ENCODE measurements at regions not wholly inside any gene's neighbourhood (a gene's known extent, or its start where the extent isn't known, plus 50 kb on each side); places are given as distances from the start of the nearest gene placed in this dataset.

- ChIA-PET CTCF (no interaction called here), POLR2A (no interaction called here)
- no peaks in the 10 kb centered on the region for H3K4me1 ChIP-seq (ENCODE audit: control insufficient read depth, insufficient read depth, low read length)
- H3K27ac ChIP-seq (ENCODE audit: extremely low read depth, low read depth, low read length) = no peak overlapping the region
- no peaks in the 10 kb centered on the region for H3K9me3 ChIP-seq (ENCODE audit: control insufficient read depth, insufficient read depth, low read depth, low read length)
- no peak overlapping the region for H3K4me3 ChIP-seq (ENCODE audit: low read depth, low read length)
- TF ChIP-seq ZNF335 (tag by site-specific recombination; conservative IDR thresholded peaks at IDR 0.05) = no peak
- TF ChIP-seq ZNF510 (tag by site-specific recombination; IDR thresholded peaks at IDR 0.05; ENCODE audit: insufficient replicate concordance) = no peak
- no peak for TF ChIP-seq KLF1 (tag by site-specific recombination; IDR thresholded peaks at IDR 0.05)
- no peak for TF ChIP-seq AEBP2 (tag by site-specific recombination; IDR thresholded peaks at IDR 0.05; ENCODE audit: borderline replicate concordance)
- no peak for TF ChIP-seq ZNF404 (tag by site-specific recombination; IDR thresholded peaks at IDR 0.05)
- no peak for TF ChIP-seq ZNF391 (tag by site-specific recombination; IDR thresholded peaks at IDR 0.05; ENCODE audit: borderline replicate concordance, low read depth)
- TF ChIP-seq ZNF692 (tag by site-specific recombination; IDR thresholded peaks at IDR 0.05) = no peak
- TF ChIP-seq, protein P1, sequence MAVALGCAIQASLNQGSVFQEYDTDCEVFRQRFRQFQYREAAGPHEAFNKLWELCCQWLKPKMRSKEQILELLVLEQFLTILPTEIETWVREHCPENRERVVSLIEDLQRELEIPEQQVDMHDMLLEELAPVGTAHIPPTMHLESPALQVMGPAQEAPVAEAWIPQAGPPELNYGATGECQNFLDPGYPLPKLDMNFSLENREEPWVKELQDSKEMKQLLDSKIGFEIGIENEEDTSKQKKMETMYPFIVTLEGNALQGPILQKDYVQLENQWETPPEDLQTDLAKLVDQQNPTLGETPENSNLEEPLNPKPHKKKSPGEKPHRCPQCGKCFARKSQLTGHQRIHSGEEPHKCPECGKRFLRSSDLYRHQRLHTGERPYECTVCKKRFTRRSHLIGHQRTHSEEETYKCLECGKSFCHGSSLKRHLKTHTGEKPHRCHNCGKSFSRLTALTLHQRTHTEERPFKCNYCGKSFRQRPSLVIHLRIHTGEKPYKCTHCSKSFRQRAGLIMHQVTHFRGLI (tag by site-specific recombination; IDR thresholded peaks at IDR 0.05) = no peak
- no peak for TF ChIP-seq ZNF830 (tag by site-specific recombination; IDR thresholded peaks at IDR 0.05; ENCODE audit: low read depth)
- TF ChIP-seq ZNF48 (tag by site-specific recombination; IDR thresholded peaks at IDR 0.05) = no peak
- no peak for TF ChIP-seq PBX3 (CRISPR knock-in tag; IDR thresholded peaks at IDR 0.05)
- H3K36me3 ChIP-seq (ENCODE audit: control insufficient read depth in 2 of 2, insufficient read depth in 1 of 2, low read length in 2 of 2) = no peaks in the 10 kb centered on the region
These were observed 410.9 kb upstream of the B3GAT1 start for GRCh38 chr11:134822897-134823296.

DNA sequence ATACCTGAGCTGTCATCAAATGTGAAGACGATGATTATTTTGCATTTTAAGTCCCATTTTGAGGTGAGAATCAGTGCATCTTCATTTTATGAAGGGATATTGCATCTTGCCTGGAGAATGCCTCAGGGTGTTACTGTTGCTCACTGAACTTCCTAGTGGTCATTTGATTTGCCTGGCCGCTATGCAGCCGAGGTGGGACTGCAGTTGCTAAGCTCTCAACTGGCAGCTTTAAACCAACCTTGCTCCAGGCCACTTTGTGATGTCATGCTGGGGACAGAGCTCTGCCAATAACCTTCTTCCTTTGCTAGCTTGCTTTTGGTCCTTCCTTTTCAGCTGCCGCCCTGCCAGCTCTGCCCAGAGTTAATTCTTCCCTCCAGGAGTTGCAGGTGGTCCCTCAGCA lies 409.4 kb upstream of the B3GAT1 start:
- no peak overlapping the region for H3K27ac ChIP-seq (ENCODE audit: extremely low read depth, low read depth, low read length)
- H3K36me3 ChIP-seq (ENCODE audit: control insufficient read depth in 2 of 2, insufficient read depth in 1 of 2, low read length in 2 of 2) = no peaks in the 10 kb centered on the region
- ChIA-PET CTCF (interaction anchor here (0.7 to 1.2 kb wide), 2 partner anchors 15 to 254 kb away, joined by 3 to 4 read pairs; no protein-coding TSS in a partner anchor), POLR2A (no interaction called here)
- H3K4me3 ChIP-seq (ENCODE audit: low read depth, low read length) = no peak overlapping the region
- no peaks in the 10 kb centered on the region for H3K4me1 ChIP-seq (ENCODE audit: control insufficient read depth, insufficient read depth, low read length)
- TF ChIP-seq ZNF548 (tag by site-specific recombination; IDR thresholded peaks at IDR 0.05) = no peak
- TF ChIP-seq ZNF223 (tag by site-specific recombination; IDR thresholded peaks at IDR 0.05) = no peak
- no peak for TF ChIP-seq ZNF677 (tag by site-specific recombination; IDR thresholded peaks at IDR 0.05)
- H3K9me3 ChIP-seq (ENCODE audit: control insufficient read depth, insufficient read depth, low read depth, low read length) = no peaks in the 10 kb centered on the region

DNA sequence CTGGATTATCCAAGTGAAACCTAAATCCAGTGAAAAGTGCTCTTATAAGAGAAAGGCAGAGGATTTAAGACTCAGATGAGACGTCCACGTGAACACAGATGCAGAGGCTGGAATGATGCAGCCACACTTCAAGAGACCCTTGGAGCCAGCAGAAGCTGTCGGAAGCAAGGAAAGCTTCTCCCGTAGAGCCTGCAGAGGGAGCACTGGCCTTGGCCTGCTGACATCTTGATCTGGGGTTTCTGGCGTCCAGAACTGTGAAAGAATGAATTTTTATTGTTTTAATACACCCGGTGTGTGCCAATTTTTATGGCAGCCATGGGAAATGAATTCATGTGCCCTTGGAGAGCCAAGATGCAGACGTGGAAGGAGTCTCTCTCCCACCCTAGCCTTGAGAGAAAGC lies 407.0 kb upstream of the B3GAT1 start:
- no peaks in the 10 kb centered on the region for H3K4me1 ChIP-seq (ENCODE audit: control insufficient read depth, insufficient read depth, low read length)
- H3K9me3 ChIP-seq (ENCODE audit: control insufficient read depth, insufficient read depth, low read depth, low read length) = no peaks in the 10 kb centered on the region
- no peak overlapping the region for H3K4me3 ChIP-seq (ENCODE audit: low read depth, low read length)
- H3K27ac ChIP-seq (ENCODE audit: extremely low read depth, low read depth, low read length) = no peak overlapping the region
- H3K36me3 ChIP-seq (ENCODE audit: control insufficient read depth in 2 of 2, insufficient read depth in 1 of 2, low read length in 2 of 2) = no peaks in the 10 kb centered on the region
- ChIA-PET POLR2A (no interaction called here), CTCF (interaction anchor here (0.6 to 0.8 kb wide), 3 partner anchors 8 to 943 kb away, joined by 3 to 4 read pairs (median 3); no protein-coding TSS in a partner anchor)
- TF ChIP-seq YY1 (tag by site-specific recombination; IDR thresholded peaks at IDR 0.05) (no peak), OVOL3 (tag by site-specific recombination; IDR thresholded peaks at IDR 0.05) (no peak), ZNF341 (tag by site-specific recombination; IDR thresholded peaks at IDR 0.05; ENCODE audit: low read depth) (no peak), ZNF354C (tag by site-specific recombination; IDR thresholded peaks at IDR 0.05; ENCODE audit: borderline replicate concordance, low read depth) (no peak), IKZF3 (tag by site-specific recombination; IDR thresholded peaks at IDR 0.05) (no peak), ZNF777 (tag by site-specific recombination; IDR thresholded peaks at IDR 0.05; ENCODE audit: borderline replicate concordance) (no peak)
- TF ChIP-seq, protein P2, sequence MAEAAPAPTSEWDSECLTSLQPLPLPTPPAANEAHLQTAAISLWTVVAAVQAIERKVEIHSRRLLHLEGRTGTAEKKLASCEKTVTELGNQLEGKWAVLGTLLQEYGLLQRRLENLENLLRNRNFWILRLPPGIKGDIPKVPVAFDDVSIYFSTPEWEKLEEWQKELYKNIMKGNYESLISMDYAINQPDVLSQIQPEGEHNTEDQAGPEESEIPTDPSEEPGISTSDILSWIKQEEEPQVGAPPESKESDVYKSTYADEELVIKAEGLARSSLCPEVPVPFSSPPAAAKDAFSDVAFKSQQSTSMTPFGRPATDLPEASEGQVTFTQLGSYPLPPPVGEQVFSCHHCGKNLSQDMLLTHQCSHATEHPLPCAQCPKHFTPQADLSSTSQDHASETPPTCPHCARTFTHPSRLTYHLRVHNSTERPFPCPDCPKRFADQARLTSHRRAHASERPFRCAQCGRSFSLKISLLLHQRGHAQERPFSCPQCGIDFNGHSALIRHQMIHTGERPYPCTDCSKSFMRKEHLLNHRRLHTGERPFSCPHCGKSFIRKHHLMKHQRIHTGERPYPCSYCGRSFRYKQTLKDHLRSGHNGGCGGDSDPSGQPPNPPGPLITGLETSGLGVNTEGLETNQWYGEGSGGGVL (tag by site-specific recombination; IDR thresholded peaks at IDR 0.05) = no peak

Measured in HEK293 (cell line).